ENCODE measurements at regions not wholly inside any gene's neighbourhood (a gene's known extent, or its start where the extent isn't known, plus 50 kb on each side); places are given as distances from the start of the nearest gene placed in this dataset.

GRCh38 chr7:68754414-68754813, 843.9 kb upstream of the AUTS2 start:
- Histone ChIP-seq H3K27me3 (peaks cover 0 to 7% (median 0%) of the 10 kb centered on the region in 9 donors), H3K27ac (no peak overlapping the region), H3K4me1 (no peaks in the 10 kb centered on the region), H3K4me3 (no peak overlapping the region), H3K36me3 (no peaks in the 10 kb centered on the region), H3K9me3 (no peaks in the 10 kb centered on the region)
- TF ChIP-seq, protein P1, sequence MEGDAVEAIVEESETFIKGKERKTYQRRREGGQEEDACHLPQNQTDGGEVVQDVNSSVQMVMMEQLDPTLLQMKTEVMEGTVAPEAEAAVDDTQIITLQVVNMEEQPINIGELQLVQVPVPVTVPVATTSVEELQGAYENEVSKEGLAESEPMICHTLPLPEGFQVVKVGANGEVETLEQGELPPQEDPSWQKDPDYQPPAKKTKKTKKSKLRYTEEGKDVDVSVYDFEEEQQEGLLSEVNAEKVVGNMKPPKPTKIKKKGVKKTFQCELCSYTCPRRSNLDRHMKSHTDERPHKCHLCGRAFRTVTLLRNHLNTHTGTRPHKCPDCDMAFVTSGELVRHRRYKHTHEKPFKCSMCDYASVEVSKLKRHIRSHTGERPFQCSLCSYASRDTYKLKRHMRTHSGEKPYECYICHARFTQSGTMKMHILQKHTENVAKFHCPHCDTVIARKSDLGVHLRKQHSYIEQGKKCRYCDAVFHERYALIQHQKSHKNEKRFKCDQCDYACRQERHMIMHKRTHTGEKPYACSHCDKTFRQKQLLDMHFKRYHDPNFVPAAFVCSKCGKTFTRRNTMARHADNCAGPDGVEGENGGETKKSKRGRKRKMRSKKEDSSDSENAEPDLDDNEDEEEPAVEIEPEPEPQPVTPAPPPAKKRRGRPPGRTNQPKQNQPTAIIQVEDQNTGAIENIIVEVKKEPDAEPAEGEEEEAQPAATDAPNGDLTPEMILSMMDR (IDR thresholded peaks at IDR 0.05), result no peak
- no peak for TF ChIP-seq POLR2A (IDR thresholded peaks at IDR 0.05)
- ATAC-seq (no peak), DNase-seq (no peak)
- intact Hi-C loops (cut with DNase I), result no loop called here
- WGBS, 4 donors, result 91 to 100% (median 94%) methylated on average over 2 of the region's 2 CpGs

GRCh38 chr7:68756986-68757495, 841.2 kb upstream of the AUTS2 start:
- 73 to 84% (median 83%) methylated on average over 4 of the region's 4 CpGs for WGBS, 4 donors
- Histone ChIP-seq H3K27me3 (peaks cover 0 to under 1% (median 0%) of the 10 kb centered on the region in 9 donors), H3K4me3 (no peak overlapping the region), H3K4me1 (no peaks in the 10 kb centered on the region), H3K9me3 (peaks cover 0 to 1% (median 0%) of the 10 kb centered on the region in 12 donors), H3K36me3 (no peaks in the 10 kb centered on the region), H3K27ac (no peak overlapping the region)
- ATAC-seq, result no peak
- TF ChIP-seq, protein P1 (IDR thresholded peaks at IDR 0.05), result no peak
- TF ChIP-seq POLR2A (IDR thresholded peaks at IDR 0.05), result no peak
- DNase-seq, result no peak
- intact Hi-C loops (cut with DNase I), result no loop called here

DNA sequence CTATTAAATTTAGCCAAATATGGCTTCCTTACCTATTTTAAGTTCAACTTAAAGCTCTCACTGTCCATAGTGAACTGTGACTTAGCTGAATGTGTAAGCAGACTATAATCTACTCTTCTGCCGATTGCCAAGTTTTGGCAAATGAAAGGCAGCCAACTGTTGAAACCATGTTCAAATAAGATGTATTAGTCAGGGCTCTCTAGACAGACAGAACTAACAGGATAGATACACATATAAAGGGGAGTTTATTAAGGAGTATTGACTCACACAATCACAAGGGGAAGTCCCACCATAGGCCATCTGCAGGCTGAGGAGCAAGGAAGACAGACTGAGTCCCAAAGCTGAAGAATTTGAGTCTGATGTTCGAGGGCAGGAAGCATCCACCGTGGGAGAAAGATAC, 837.7 kb upstream of the AUTS2 start:
- 80 to 89% (median 88%) methylated on average over 3 of the region's 3 CpGs for WGBS, 4 donors
- Histone ChIP-seq H3K27me3 (no peaks in the 10 kb centered on the region), H3K36me3 (no peaks in the 10 kb centered on the region), H3K9me3 (peaks cover 0 to 19% (median 3%) of the 10 kb centered on the region in 12 donors), H3K4me1 (no peaks in the 10 kb centered on the region), H3K4me3 (no peak overlapping the region), H3K27ac (no peak overlapping the region)
- intact Hi-C loops (cut with DNase I), result no loop called here
- no peak for ATAC-seq
- no peak for DNase-seq
- TF ChIP-seq, protein P1 (IDR thresholded peaks at IDR 0.05), result no peak
- TF ChIP-seq POLR2A (IDR thresholded peaks at IDR 0.05), result no peak

GRCh38 chr7:68767462-68767861, 830.8 kb upstream of the AUTS2 start:
- 60 to 86% (median 80%) methylated on average over 4 of the region's 4 CpGs for WGBS, 4 donors

More at GRCh38 chr7:68767462-68767861, 830.8 kb upstream of the AUTS2 start:
- no peak for ATAC-seq
- Histone ChIP-seq H3K27me3 (no peaks in the 10 kb centered on the region), H3K36me3 (no peaks in the 10 kb centered on the region), H3K4me1 (peaks cover 0 to 8% (median 5%) of the 10 kb centered on the region in 12 donors), H3K27ac (no peak overlapping the region), H3K4me3 (no peak overlapping the region), H3K9me3 (peaks cover 0 to 14% (median 3%) of the 10 kb centered on the region in 12 donors)
- intact Hi-C loops (cut with DNase I), result no loop called here
- TF ChIP-seq POLR2A (IDR thresholded peaks at IDR 0.05), result no peak
- TF ChIP-seq, protein P1 (IDR thresholded peaks at IDR 0.05), result no peak
- no peak for DNase-seq
